CD14-positive monocyte (primary cell): ENCODE measurements at regions not wholly inside any gene's neighbourhood (a gene's known extent, or its start where the extent isn't known, plus 50 kb on each side); places are given as distances from the start of the nearest gene placed in this dataset.

Source experiments
- DNase-seq, 3 donors: peaks; one replicate each; pipeline ENCODE4 v3.0.0-alpha.2; 2011 to 2022
- H2AFZ ChIP-seq: 2 replicates; pipeline ENCODE4 v1.6.0; 2012; ENCODE audit warnings: mild to moderate bottlenecking, low read depth, low read length, inconsistent platforms; ENCODE audit not compliant: insufficient read depth, poor library complexity, severe bottlenecking
- H3K27ac ChIP-seq, 2 donors: 1 replicate in 1 of 2; 2 replicates in 1 of 2; pipeline ENCODE4 v1.5.1; 2012 to 2013; ENCODE audit warnings: low read length in 2 of 2, control low read depth in 1 of 2, inconsistent platforms in 1 of 2, low read depth in 1 of 2, mild to moderate bottlenecking in 1 of 2
- H3K27me3 ChIP-seq, 2 donors: one replicate each; pipeline versions ENCODE4 v1.6.0 to v1.6.1; 2011 to 2013; ENCODE audit warnings: low read length in 2 of 2; ENCODE audit not compliant: control insufficient read depth in 2 of 2, insufficient read depth in 2 of 2
- H3K36me3 ChIP-seq, 2 donors: replicated peaks in 1 of 2; 1 replicate in 1 of 2; 2 replicates in 1 of 2; pipeline versions ENCODE4 v1.5.1 to v1.6.1; 2012 to 2013; ENCODE audit warnings: low read length in 2 of 2, control low read depth in 1 of 2, inconsistent platforms in 1 of 2, mild to moderate bottlenecking in 1 of 2; ENCODE audit not compliant: insufficient read depth in 2 of 2, control insufficient read depth in 1 of 2
- H3K4me1 ChIP-seq, 2 donors: 1 replicate in 1 of 2; 2 replicates in 1 of 2; pipeline versions ENCODE4 v1.5.1 to v1.6.1; 2012 to 2013; ENCODE audit warnings: low read length in 2 of 2, control low read depth in 1 of 2, inconsistent platforms in 1 of 2, mild to moderate bottlenecking in 1 of 2, moderate library complexity in 1 of 2; ENCODE audit not compliant: insufficient read depth in 2 of 2, control insufficient read depth in 1 of 2
- H3K4me2 ChIP-seq: replicated peaks from 2 replicates; pipeline ENCODE3; 2012; ENCODE audit warnings: low read length, moderate library complexity, mild to moderate bottlenecking; ENCODE audit not compliant: poor library complexity, severe bottlenecking; ENCODE audit errors: extremely low read depth
- H3K4me3 ChIP-seq, 3 experiments: fragments of 200-600 bp in 1 of 3; sonication (generic) in 1 of 3; replicated peaks in 1 of 3; 1 replicate in 2 of 3; 2 replicates in 1 of 3; pipeline ENCODE4 v1.5.1; 2011 to 2013; ENCODE audit warnings: low read length in 3 of 3, mild to moderate bottlenecking in 3 of 3, control low read depth in 2 of 3, low read depth in 2 of 3, inconsistent platforms in 1 of 3, moderate library complexity in 1 of 3
- H3K79me2 ChIP-seq: 2 replicates; pipeline ENCODE4 v1.6.0; 2012; ENCODE audit warnings: mild to moderate bottlenecking, control low read depth, inconsistent platforms, low read length, moderate library complexity; ENCODE audit not compliant: insufficient read depth
- H3K9ac ChIP-seq: 2 replicates; pipeline ENCODE4 v1.6.0; 2017; ENCODE audit warnings: low read length, mild to moderate bottlenecking; ENCODE audit not compliant: insufficient read depth, poor library complexity, severe bottlenecking
- H3K9me3 ChIP-seq, 2 donors: replicated peaks in 1 of 2; 1 replicate in 1 of 2; 2 replicates in 1 of 2; pipeline versions ENCODE4 v1.5.1 to v1.6.1; 2012 to 2013; ENCODE audit warnings: low read length in 2 of 2, control low read depth in 1 of 2; ENCODE audit not compliant: control insufficient read depth in 1 of 2, insufficient read depth in 1 of 2
- H4K20me1 ChIP-seq: 2 replicates; pipeline ENCODE4 v1.6.0; 2012; ENCODE audit warnings: mild to moderate bottlenecking, low read length, control low read depth, moderate library complexity; ENCODE audit not compliant: insufficient read depth
- H3K27ac Mint-ChIP-seq, 7 donors: one replicate each; pipeline ENCODE4 v1.8.0; 2020; ENCODE audit warnings: mild to moderate bottlenecking in 7 of 7, mixed read lengths in 7 of 7, moderate library complexity in 6 of 7, inconsistent platforms in 2 of 7
- H3K27me3 Mint-ChIP-seq, 3 donors: one replicate each; pipeline ENCODE4 v1.8.0; 2021 to 2022; ENCODE audit warnings: low read depth in 3 of 3, mild to moderate bottlenecking in 3 of 3, mixed read lengths in 3 of 3, moderate library complexity in 3 of 3, inconsistent platforms in 1 of 3
- H3K36me3 Mint-ChIP-seq, 2 donors: one replicate each; pipeline ENCODE4 v1.8.0; 2020; ENCODE audit warnings: mixed read lengths in 2 of 2, inconsistent platforms in 1 of 2, mild to moderate bottlenecking in 1 of 2
- H3K4me1 Mint-ChIP-seq: one replicate; pipeline ENCODE4 v1.8.0; 2020; ENCODE audit warnings: mild to moderate bottlenecking, mixed read lengths
- H3K4me3 Mint-ChIP-seq, 2 donors: one replicate each; pipeline ENCODE4 v1.8.0; 2020; ENCODE audit warnings: mild to moderate bottlenecking in 2 of 2, mixed read lengths in 2 of 2, moderate library complexity in 1 of 2
- H3K9me3 Mint-ChIP-seq, 7 donors: one replicate each; pipeline ENCODE4 v1.8.0; 2020 to 2022; ENCODE audit warnings: mixed read lengths in 7 of 7, mild to moderate bottlenecking in 6 of 7, moderate library complexity in 6 of 7, inconsistent platforms in 2 of 7
- WGBS: methylation state at CpG from one replicate; pipeline ENCODE4 v1.1.5; 2013; ENCODE audit warnings: missing lambda C conversion rate; ENCODE audit not compliant: insufficient coverage; 5-methylcytosine and 5-hydroxymethylcytosine counted together
- intact Hi-C, 2 donors: fragments of 100-400 bp; cut with micrococcal nuclease; formaldehyde crosslinking; loops; one replicate each; pipeline versions ENCODE4 v1.15.0 to v1.15.1; 2023
- TF ChIP-seq, protein P1 (sequence below): fragments of 200-600 bp; IDR thresholded peaks from one replicate; pipeline ENCODE4 v1.8.0; 2022; ENCODE audit warnings: antibody characterized with exemption, mild to moderate bottlenecking

DNA sequence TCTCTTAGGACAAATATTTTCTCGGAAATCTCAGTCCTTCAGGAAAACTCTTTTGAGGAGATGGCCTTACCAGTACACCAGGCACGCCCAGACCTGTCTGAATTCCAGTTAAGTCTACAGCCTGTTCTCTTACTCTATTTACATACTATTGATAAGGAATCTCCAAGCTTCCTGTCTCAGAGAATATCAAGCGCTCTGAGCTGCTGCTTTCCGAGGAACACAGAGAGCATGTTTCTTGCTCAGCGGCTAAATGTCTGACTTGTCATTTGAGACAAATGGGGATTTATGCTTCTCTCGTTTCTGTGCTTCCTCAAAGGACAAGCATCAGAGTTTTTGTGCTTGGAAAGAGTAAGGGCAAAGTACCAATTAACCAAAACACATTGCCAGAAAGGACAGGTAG lies 112.4 kb upstream of the CCDC54 start:
- no peaks in the 10 kb centered on the region for H3K27me3 ChIP-seq
- DNase-seq: no peak
- Mint-ChIP-seq H3K27me3 (peaks cover 0 to 2% (median 0%) of the 10 kb centered on the region in 3 donors), H3K4me3 (no peak overlapping the region), H3K27ac (no peak overlapping the region), H3K9me3 (no peaks in the 10 kb centered on the region), H3K36me3 (no peaks in the 10 kb centered on the region), H3K4me1 (peaks cover 6% of the 10 kb centered on the region)
- H2AFZ ChIP-seq: no peak overlapping the region
- H3K4me2 ChIP-seq: no peak overlapping the region
- no peak overlapping the region for H3K27ac ChIP-seq
- H3K36me3 ChIP-seq: no peaks in the 10 kb centered on the region
- no peaks in the 10 kb centered on the region for H4K20me1 ChIP-seq
- H3K9ac ChIP-seq: no peak overlapping the region
- WGBS: 79% methylated on average over 5 of the region's 6 CpGs
- no peaks in the 10 kb centered on the region for H3K4me1 ChIP-seq
- TF ChIP-seq, protein P1, sequence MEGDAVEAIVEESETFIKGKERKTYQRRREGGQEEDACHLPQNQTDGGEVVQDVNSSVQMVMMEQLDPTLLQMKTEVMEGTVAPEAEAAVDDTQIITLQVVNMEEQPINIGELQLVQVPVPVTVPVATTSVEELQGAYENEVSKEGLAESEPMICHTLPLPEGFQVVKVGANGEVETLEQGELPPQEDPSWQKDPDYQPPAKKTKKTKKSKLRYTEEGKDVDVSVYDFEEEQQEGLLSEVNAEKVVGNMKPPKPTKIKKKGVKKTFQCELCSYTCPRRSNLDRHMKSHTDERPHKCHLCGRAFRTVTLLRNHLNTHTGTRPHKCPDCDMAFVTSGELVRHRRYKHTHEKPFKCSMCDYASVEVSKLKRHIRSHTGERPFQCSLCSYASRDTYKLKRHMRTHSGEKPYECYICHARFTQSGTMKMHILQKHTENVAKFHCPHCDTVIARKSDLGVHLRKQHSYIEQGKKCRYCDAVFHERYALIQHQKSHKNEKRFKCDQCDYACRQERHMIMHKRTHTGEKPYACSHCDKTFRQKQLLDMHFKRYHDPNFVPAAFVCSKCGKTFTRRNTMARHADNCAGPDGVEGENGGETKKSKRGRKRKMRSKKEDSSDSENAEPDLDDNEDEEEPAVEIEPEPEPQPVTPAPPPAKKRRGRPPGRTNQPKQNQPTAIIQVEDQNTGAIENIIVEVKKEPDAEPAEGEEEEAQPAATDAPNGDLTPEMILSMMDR: no peak
- intact Hi-C loops: no loop called here
- no peak overlapping the region for H3K4me3 ChIP-seq
- H3K79me2 ChIP-seq: no peaks in the 10 kb centered on the region
- no peaks in the 10 kb centered on the region for H3K9me3 ChIP-seq

DNA sequence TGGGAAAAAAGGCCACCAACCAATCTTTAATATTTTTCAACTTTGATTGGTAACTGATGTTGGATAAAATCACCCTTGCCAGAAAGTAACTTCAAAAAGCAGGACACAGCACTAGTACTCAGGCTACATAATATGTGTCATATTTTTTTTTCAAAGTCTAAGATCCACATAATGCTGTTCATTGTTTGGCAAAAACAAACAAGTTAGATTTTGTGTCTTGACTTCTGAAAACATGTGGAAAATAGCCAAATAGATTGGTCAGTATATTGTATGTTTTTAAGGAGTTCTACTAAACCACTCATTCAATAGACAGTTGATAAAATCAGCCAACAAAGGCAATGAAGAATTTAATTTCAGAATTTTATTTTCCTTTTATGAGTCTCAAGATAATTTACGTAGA lies 111.7 kb upstream of the CCDC54 start:
- H3K9me3 ChIP-seq: no peaks in the 10 kb centered on the region
- no peak overlapping the region for H3K27ac Mint-ChIP-seq
- H2AFZ ChIP-seq: no peak overlapping the region
- H3K27ac ChIP-seq: no peak overlapping the region
- intact Hi-C loops: no loop called here
- H3K36me3 ChIP-seq: no peaks in the 10 kb centered on the region
- H3K27me3 Mint-ChIP-seq: peaks cover 0 to 2% (median 0%) of the 10 kb centered on the region in 3 donors
- no peak overlapping the region for H3K9ac ChIP-seq
- no peaks in the 10 kb centered on the region for H3K4me1 ChIP-seq
- H3K27me3 ChIP-seq: no peaks in the 10 kb centered on the region
- H3K4me3 ChIP-seq: no peak overlapping the region
- no peaks in the 10 kb centered on the region for H3K36me3 Mint-ChIP-seq
- DNase-seq: no peak
- no peaks in the 10 kb centered on the region for H3K79me2 ChIP-seq
- H3K9me3 Mint-ChIP-seq: no peaks in the 10 kb centered on the region
- WGBS: no CpG with 5 or more reads among the region's 1 CpG
- peaks cover 6% of the 10 kb centered on the region for H3K4me1 Mint-ChIP-seq
- TF ChIP-seq, protein P1: no peak
- no peak overlapping the region for H3K4me3 Mint-ChIP-seq
- H4K20me1 ChIP-seq: no peaks in the 10 kb centered on the region
- no peak overlapping the region for H3K4me2 ChIP-seq
